SK-N-SH (cell line): ENCODE measurements at regions not wholly inside any gene's neighbourhood (a gene's known extent, or its start where the extent isn't known, plus 50 kb on each side); places are given as distances from the start of the nearest gene placed in this dataset.

Source experiments
- CTCF ChIA-PET: fragments of 300-600, 350-600 bp; formaldehyde crosslinking; extraction: SDS; loops from one replicate; lab custom pipeline; 2021; lab: Yijun Ruan, JAX
- POLR2A ChIA-PET: fragments of 350-600 bp; sonication (Branson Sonifier 250); formaldehyde crosslinking; extraction: SDS; loops from one replicate; lab custom pipeline; 2020; ENCODE audit warnings: antibody characterized with exemption, inconsistent platforms; lab: Yijun Ruan, JAX
- DNase-seq: peaks from one replicate; pipeline ENCODE4 v3.0.0; 2012
- H2AFZ ChIP-seq: fragments of 200-600 bp; sonication (generic); 2 replicates; pipeline ENCODE4 v1.8.1; 2016; ENCODE audit warnings: antibody characterized with exemption, mild to moderate bottlenecking, low read depth
- H3F3A ChIP-seq: fragments of 200-600 bp; sonication (generic); replicated peaks from 2 replicates; pipeline ENCODE3; 2016; ENCODE audit warnings: antibody characterized with exemption, mild to moderate bottlenecking; ENCODE audit not compliant: insufficient read depth
- H3K27ac ChIP-seq, 2 experiments: fragments of 200-500 bp in 1 of 2; fragments of 200-600 bp in 1 of 2; sonication (Bioruptor generic) in 1 of 2; sonication (generic), shearing (Covaris generic) in 1 of 2; 2 replicates each; pipeline versions ENCODE4 v1.5.1 to v1.6.1; 2014 to 2016; ENCODE audit warnings: low read depth in 2 of 2, inconsistent platforms in 1 of 2, low read length in 1 of 2, mild to moderate bottlenecking in 1 of 2, mixed read lengths in 1 of 2
- H3K27me3 ChIP-seq: fragments of 200-600 bp; sonication (generic), shearing (Covaris generic); 2 replicates; pipeline ENCODE4 v1.6.1; 2016; ENCODE audit warnings: mixed run types; ENCODE audit not compliant: insufficient read depth
- H3K36me3 ChIP-seq, 2 experiments: fragments of 200-500 bp in 1 of 2; fragments of 200-600 bp in 1 of 2; sonication (Bioruptor generic) in 1 of 2; sonication (generic) in 1 of 2; replicated peaks in 1 of 2; 2 replicates each; pipeline versions ENCODE3 to v1.5.1; 2014 to 2016; ENCODE audit warnings: low read length in 1 of 2, mild to moderate bottlenecking in 1 of 2; ENCODE audit not compliant: insufficient read depth in 2 of 2, control insufficient read depth in 1 of 2
- H3K4me1 ChIP-seq, 2 experiments: fragments of 200-500 bp in 1 of 2; fragments of 200-600 bp in 1 of 2; sonication (Bioruptor generic) in 1 of 2; sonication (generic), shearing (Covaris generic) in 1 of 2; 2 replicates each; pipeline versions ENCODE4 v1.5.1 to v1.6.1; 2014 to 2016; ENCODE audit warnings: low read depth in 1 of 2, low read length in 1 of 2, mixed run types in 1 of 2; ENCODE audit not compliant: insufficient read depth in 2 of 2, control insufficient read depth in 1 of 2
- H3K4me2 ChIP-seq: fragments of 200-600 bp; sonication (generic), shearing (Covaris generic); 2 replicates; pipeline ENCODE4 v1.6.1; 2017; ENCODE audit warnings: mixed run types
- H3K4me3 ChIP-seq, 2 experiments: fragments of 200-500 bp in 1 of 2; fragments of 200-600 bp in 1 of 2; sonication (Bioruptor generic) in 1 of 2; sonication (generic), shearing (Covaris generic) in 1 of 2; 2 replicates each; pipeline versions ENCODE4 v1.5.1 to v1.8.1; 2014 to 2016; ENCODE audit warnings: low read depth in 2 of 2, inconsistent platforms in 1 of 2, low read length in 1 of 2, mild to moderate bottlenecking in 1 of 2, mixed read lengths in 1 of 2, moderate library complexity in 1 of 2
- H3K79me2 ChIP-seq: fragments of 200-600 bp; sonication (generic); 2 replicates; pipeline ENCODE4 v1.8.1; 2017; ENCODE audit warnings: mild to moderate bottlenecking; ENCODE audit not compliant: insufficient read depth
- H3K9ac ChIP-seq: fragments of 200-600 bp; sonication (generic); 2 replicates; pipeline ENCODE4 v1.6.1; 2017; ENCODE audit warnings: mixed run types
- H3K9me2 ChIP-seq: fragments of 200-600 bp; sonication (generic); 2 replicates; pipeline ENCODE4 v1.6.1; 2017; ENCODE audit warnings: mixed run types
- H3K9me3 ChIP-seq: fragments of 200-600 bp; sonication (generic); 2 replicates; pipeline ENCODE4 v1.6.1; 2017; ENCODE audit warnings: mixed run types, mild to moderate bottlenecking, moderate library complexity
- H4K20me1 ChIP-seq: fragments of 200-600 bp; sonication (generic); 2 replicates; pipeline ENCODE4 v1.6.1; 2017; ENCODE audit warnings: mild to moderate bottlenecking, mixed run types; ENCODE audit not compliant: insufficient read depth
- ELF1 ChIP-seq: IDR thresholded peaks from 2 replicates; pipeline ENCODE4 v1.4.0; 2012
- EP300 ChIP-seq, 2 experiments: IDR thresholded peaks; 2 replicates each; pipeline versions ENCODE4 v1.4.0 to v1.6.1; 2012; ENCODE audit warnings: borderline replicate concordance in 1 of 2, low read depth in 1 of 2, low read length in 1 of 2
- FOSL2 ChIP-seq: IDR thresholded peaks from 2 replicates; pipeline ENCODE4 v1.4.0; 2012; ENCODE audit warnings: low read depth, mild to moderate bottlenecking, moderate library complexity, borderline replicate concordance
- FOXJ3 ChIP-seq: sonication (generic); formaldehyde crosslinking; IDR thresholded peaks from 2 replicates; pipeline ENCODE4 v1.5.1; 2020; ENCODE audit warnings: mild to moderate bottlenecking, missing genetic modification reagents
- GABPA ChIP-seq: IDR thresholded peaks from 2 replicates; pipeline ENCODE4 v1.4.0; 2012; ENCODE audit warnings: low read depth, mild to moderate bottlenecking
- GATA2 ChIP-seq: sonication (generic); formaldehyde crosslinking; IDR thresholded peaks from 2 replicates; pipeline ENCODE4 v1.5.0; 2020; ENCODE audit warnings: mild to moderate bottlenecking, missing genetic modification reagents
- IRF3 ChIP-seq: fragments of 150-350 bp; IDR thresholded peaks from 2 replicates; pipeline ENCODE4 v1.6.1; 2016; ENCODE audit warnings: mild to moderate bottlenecking, low read depth, low read length
- JUND ChIP-seq: IDR thresholded peaks from 2 replicates; pipeline ENCODE4 v1.4.0; 2012
- MEF2A ChIP-seq: IDR thresholded peaks from 2 replicates; pipeline ENCODE4 v1.4.0; 2012; ENCODE audit warnings: low read depth, borderline replicate concordance
- RAD21 ChIP-seq: IDR thresholded peaks from 2 replicates; pipeline ENCODE4 v1.6.1; 2012; ENCODE audit warnings: mild to moderate bottlenecking, low read length
- RCOR1 ChIP-seq: fragments of 150-350 bp; IDR thresholded peaks from 2 replicates; pipeline ENCODE4 v1.6.1; 2017; ENCODE audit warnings: antibody characterized with exemption, low read length
- REST ChIP-seq: IDR thresholded peaks from 2 replicates; pipeline ENCODE4 v1.6.1; 2012; ENCODE audit warnings: mild to moderate bottlenecking, low read depth, low read length, moderate library complexity
- RXRA ChIP-seq: IDR thresholded peaks from 2 replicates; pipeline ENCODE4 v1.4.0; 2012; ENCODE audit warnings: low read depth, mild to moderate bottlenecking, borderline replicate concordance
- SIN3A ChIP-seq: IDR thresholded peaks from 2 replicates; pipeline ENCODE4 v1.6.1; 2012; ENCODE audit warnings: low read depth, mild to moderate bottlenecking, low read length, moderate library complexity, borderline replicate concordance
- SMC3 ChIP-seq: IDR thresholded peaks from 2 replicates; pipeline ENCODE4 v1.6.1; 2012; ENCODE audit warnings: low read depth, low read length, improper control_type of control experiment
- TAF1 ChIP-seq: IDR thresholded peaks from 2 replicates; pipeline ENCODE4 v1.6.1; 2012; ENCODE audit warnings: low read depth, mild to moderate bottlenecking, low read length, moderate library complexity, borderline replicate concordance
- TEAD4 ChIP-seq: IDR thresholded peaks from 2 replicates; pipeline ENCODE4 v1.4.0; 2012; ENCODE audit warnings: mild to moderate bottlenecking, borderline replicate concordance; ENCODE audit not compliant: insufficient read depth
- USF1 ChIP-seq: IDR thresholded peaks from 2 replicates; pipeline ENCODE4 v1.4.0; 2012; ENCODE audit warnings: low read depth, borderline replicate concordance
- USF2 ChIP-seq: fragments of 150-350 bp; IDR thresholded peaks from 2 replicates; pipeline ENCODE4 v1.6.1; 2017; ENCODE audit warnings: antibody characterized with exemption, low read length, low read depth, borderline replicate concordance
- YY1 ChIP-seq: IDR thresholded peaks from 2 replicates; pipeline ENCODE4 v1.4.0; 2012; ENCODE audit warnings: low read depth, mild to moderate bottlenecking
- WGBS: methylation state at CpG from one replicate; pipeline ENCODE4 v1.1.6; 2017; ENCODE audit warnings: low lambda C conversion rate; 5-methylcytosine and 5-hydroxymethylcytosine counted together
- TF ChIP-seq, protein P1 (sequence below): IDR thresholded peaks from 2 replicates; pipeline ENCODE4 v1.4.0; 2012; ENCODE audit warnings: low read depth

DNA sequence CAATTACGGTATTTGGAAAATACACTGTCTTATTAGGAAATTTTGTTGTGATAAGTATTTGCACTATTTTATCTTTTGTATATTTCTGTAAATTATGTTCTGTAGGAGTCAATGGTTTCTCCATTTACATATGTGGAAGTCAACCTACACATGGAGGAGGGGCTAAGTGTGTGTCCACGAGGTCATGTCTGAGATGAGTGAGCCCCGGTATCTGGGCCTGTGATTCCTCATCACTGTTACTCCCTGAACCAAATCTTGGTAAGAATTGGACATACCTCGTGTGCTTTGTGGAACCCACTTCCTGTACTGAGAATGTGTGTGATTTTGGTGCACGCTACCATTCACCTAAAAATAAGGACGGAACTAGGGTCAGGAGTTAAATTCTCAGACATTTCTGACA is 1105.5 kb downstream of the TMEM121 start:
- WGBS = under 1% methylated on average over 6 of the region's 6 CpGs
- no peak overlapping the region for H3K4me2 ChIP-seq
- H3K9me2 ChIP-seq = no peaks in the 10 kb centered on the region
- no peaks in the 10 kb centered on the region for H4K20me1 ChIP-seq
- DNase-seq = no peak
- TF ChIP-seq IRF3 = no peak
- TF ChIP-seq SIN3A = no peak
- no peak for TF ChIP-seq USF1
- no peak for TF ChIP-seq RCOR1
- TF ChIP-seq GATA2 = no peak
- POLR2A ChIA-PET = no interaction called here
- H3F3A ChIP-seq = no peaks in the 10 kb centered on the region
- H3K9me3 ChIP-seq = no peaks in the 10 kb centered on the region
- H3K9ac ChIP-seq = no peak overlapping the region
- H3K27ac ChIP-seq = no peak overlapping the region
- H3K4me3 ChIP-seq = no peak overlapping the region
- CTCF ChIA-PET = no interaction called here
- no peak overlapping the region for H2AFZ ChIP-seq
- H3K4me1 ChIP-seq = no peaks in the 10 kb centered on the region
- peaks cover 14% of the 10 kb centered on the region; the same call in 1 of the 2 replicates for H3K27me3 ChIP-seq
- no peaks in the 10 kb centered on the region for H3K36me3 ChIP-seq
- no peaks in the 10 kb centered on the region for H3K79me2 ChIP-seq

GRCh38 chr14:106633721-106634120 is 1107.3 kb downstream of the TMEM121 start:
- no peak overlapping the region for H2AFZ ChIP-seq
- WGBS = 7% methylated on average over 2 of the region's 2 CpGs
- TF ChIP-seq JUND (no peak), YY1 (no peak), RXRA (no peak), MEF2A (no peak), GABPA (no peak), FOSL2 (no peak), SMC3 (no peak), TEAD4 (no peak), EP300 (IDR thresholded peaks at IDR 0.05; ENCODE audit: borderline replicate concordance in 1 of 2, low read depth in 1 of 2, low read length in 1 of 2) (no peak), USF2 (no peak), FOXJ3 (CRISPR knock-in tag) (no peak), RAD21 (no peak), ELF1 (no peak), TAF1 (no peak), REST (no peak)
- TF ChIP-seq, protein P1, sequence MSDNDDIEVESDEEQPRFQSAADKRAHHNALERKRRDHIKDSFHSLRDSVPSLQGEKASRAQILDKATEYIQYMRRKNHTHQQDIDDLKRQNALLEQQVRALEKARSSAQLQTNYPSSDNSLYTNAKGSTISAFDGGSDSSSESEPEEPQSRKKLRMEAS = no peak
- H3K36me3 ChIP-seq = no peaks in the 10 kb centered on the region
- POLR2A ChIA-PET = no interaction called here
- no peaks in the 10 kb centered on the region for H3K9me3 ChIP-seq
- H3K27me3 ChIP-seq = peaks cover 14% of the 10 kb centered on the region; the same call in 1 of the 2 replicates
- H3F3A ChIP-seq = no peaks in the 10 kb centered on the region
- no peaks in the 10 kb centered on the region for H3K9me2 ChIP-seq
- H3K4me3 ChIP-seq = no peak overlapping the region
- no peaks in the 10 kb centered on the region for H3K4me1 ChIP-seq
- no peaks in the 10 kb centered on the region for H3K79me2 ChIP-seq
- no peak overlapping the region for H3K27ac ChIP-seq
- no peak overlapping the region for H3K9ac ChIP-seq
- DNase-seq = no peak
- H4K20me1 ChIP-seq = no peaks in the 10 kb centered on the region
- no peak overlapping the region for H3K4me2 ChIP-seq
- CTCF ChIA-PET = no interaction called here
